Vagina (tissue), 2 donors: ENCODE measurements at regions not wholly inside any gene's neighbourhood (a gene's known extent, or its start where the extent isn't known, plus 50 kb on each side); places are given as distances from the start of the nearest gene placed in this dataset.

ENCODE experiments used
- CTCF ChIP-seq, 3 experiments: fragments of 450-650 bp in 2 of 3; fragments of 200-600 bp in 1 of 3; sonication (generic) in 1 of 3; IDR thresholded peaks; one replicate each; pipeline ENCODE4 v1.5.1; 2017 to 2019; ENCODE audit warnings: antibody characterized with exemption in 3 of 3, mild to moderate bottlenecking in 2 of 3, moderate library complexity in 2 of 3
- POLR2A ChIP-seq, 2 donors: fragments of 450-650 bp; IDR thresholded peaks; one replicate each; pipeline ENCODE4 v1.6.1; 2017; ENCODE audit warnings: antibody characterized with exemption in 2 of 2, mild to moderate bottlenecking in 2 of 2, moderate library complexity in 2 of 2
- POLR2AphosphoS5 ChIP-seq, 2 donors: sonication (generic); formaldehyde crosslinking; IDR thresholded peaks; one replicate each; pipeline ENCODE4 v1.9.0; 2017; ENCODE audit warnings: antibody characterized with exemption in 2 of 2, mild to moderate bottlenecking in 2 of 2, low read depth in 1 of 2; ENCODE audit not compliant: insufficient read depth in 1 of 2

GRCh38 chr1:60759291-60759690, 323.1 kb upstream of the NFIA start:
- TF ChIP-seq CTCF (IDR thresholded peaks at IDR 0.05): no peak
- no peak for TF ChIP-seq POLR2AphosphoS5 (IDR thresholded peaks at IDR 0.05; ENCODE audit: insufficient read depth in 1 of 2, low read depth in 1 of 2)
- no peak for TF ChIP-seq POLR2A (IDR thresholded peaks at IDR 0.05)
